A549 (cell line): ENCODE measurements at regions not wholly inside any gene's neighbourhood (a gene's known extent, or its start where the extent isn't known, plus 50 kb on each side); places are given as distances from the start of the nearest gene placed in this dataset.

ENCODE experiments used
- BHLHE40 ChIP-seq: IDR thresholded peaks from 2 replicates; pipeline ENCODE4 v1.6.1; 2012; ENCODE audit warnings: low read depth, low read length, inconsistent platforms
- CTCF ChIP-seq: fragments of >200 bp; sonication (Bioruptor Twin); formaldehyde crosslinking; IDR thresholded peaks from 3 replicates; pipeline ENCODE4 v1.5.1; 2016
- EP300 ChIP-seq, 2 experiments: fragments of >200 bp; sonication (Bioruptor Twin); formaldehyde crosslinking; IDR thresholded peaks; 2 replicates in 1 of 2; 3 replicates in 1 of 2; pipeline ENCODE4 v1.6.1; 2016 to 2017
- JUNB ChIP-seq: fragments of >200 bp; sonication (Bioruptor Twin); formaldehyde crosslinking; IDR thresholded peaks from 2 replicates; pipeline ENCODE4 v1.6.1; 2016
- MAZ ChIP-seq: fragments of 150-350 bp; IDR thresholded peaks from 2 replicates; pipeline ENCODE4 v1.6.1; 2014; ENCODE audit warnings: antibody characterized with exemption, low read depth, low read length, borderline replicate concordance
- MYC ChIP-seq: IDR thresholded peaks from 2 replicates; pipeline ENCODE4 v1.6.1; 2012; ENCODE audit warnings: mild to moderate bottlenecking, inconsistent platforms, low read length, improper control_type of control experiment, borderline replicate concordance
- POLR2A ChIP-seq: IDR thresholded peaks from 2 replicates; pipeline ENCODE4 v1.6.1; 2012; ENCODE audit warnings: mild to moderate bottlenecking, low read length
- POLR2AphosphoS2 ChIP-seq: conservative IDR thresholded peaks from 2 replicates; pipeline ENCODE4 v1.6.1; 2012; ENCODE audit warnings: low read length, improper control_type of control experiment, inconsistent platforms
- SREBF2 ChIP-seq: fragments of 450-650 bp; IDR thresholded peaks from 2 replicates; pipeline ENCODE4 v1.6.1; 2014; ENCODE audit warnings: mild to moderate bottlenecking, moderate library complexity
- USF2 ChIP-seq: fragments of 450-650 bp; IDR thresholded peaks from 2 replicates; pipeline ENCODE4 v1.6.1; 2014; ENCODE audit warnings: antibody characterized with exemption
- ZFP36 ChIP-seq: fragments of 450-650 bp; IDR thresholded peaks from 2 replicates; pipeline ENCODE4 v1.6.1; 2014; ENCODE audit warnings: borderline replicate concordance; ENCODE audit not compliant: partially characterized antibody
- TF ChIP-seq, protein P1 (sequence below): fragments of 200-600 bp; sonication (generic); IDR thresholded peaks from 2 replicates; pipeline ENCODE4 v1.6.1; 2016; ENCODE audit warnings: antibody characterized with exemption, mild to moderate bottlenecking, moderate library complexity
- TF ChIP-seq, protein P2 (sequence below): IDR thresholded peaks from 2 replicates; pipeline ENCODE4 v1.6.1; 2012; ENCODE audit warnings: low read depth, borderline replicate concordance

- TF ChIP-seq CTCF (no peak), SREBF2 (no peak), EP300 (IDR thresholded peaks at IDR 0.05) (no peak), ZFP36 (no peak), POLR2A (no peak), JUNB (no peak), MYC (no peak), POLR2AphosphoS2 (no peak), MAZ (no peak), USF2 (no peak), BHLHE40 (no peak)
- TF ChIP-seq, protein P1, sequence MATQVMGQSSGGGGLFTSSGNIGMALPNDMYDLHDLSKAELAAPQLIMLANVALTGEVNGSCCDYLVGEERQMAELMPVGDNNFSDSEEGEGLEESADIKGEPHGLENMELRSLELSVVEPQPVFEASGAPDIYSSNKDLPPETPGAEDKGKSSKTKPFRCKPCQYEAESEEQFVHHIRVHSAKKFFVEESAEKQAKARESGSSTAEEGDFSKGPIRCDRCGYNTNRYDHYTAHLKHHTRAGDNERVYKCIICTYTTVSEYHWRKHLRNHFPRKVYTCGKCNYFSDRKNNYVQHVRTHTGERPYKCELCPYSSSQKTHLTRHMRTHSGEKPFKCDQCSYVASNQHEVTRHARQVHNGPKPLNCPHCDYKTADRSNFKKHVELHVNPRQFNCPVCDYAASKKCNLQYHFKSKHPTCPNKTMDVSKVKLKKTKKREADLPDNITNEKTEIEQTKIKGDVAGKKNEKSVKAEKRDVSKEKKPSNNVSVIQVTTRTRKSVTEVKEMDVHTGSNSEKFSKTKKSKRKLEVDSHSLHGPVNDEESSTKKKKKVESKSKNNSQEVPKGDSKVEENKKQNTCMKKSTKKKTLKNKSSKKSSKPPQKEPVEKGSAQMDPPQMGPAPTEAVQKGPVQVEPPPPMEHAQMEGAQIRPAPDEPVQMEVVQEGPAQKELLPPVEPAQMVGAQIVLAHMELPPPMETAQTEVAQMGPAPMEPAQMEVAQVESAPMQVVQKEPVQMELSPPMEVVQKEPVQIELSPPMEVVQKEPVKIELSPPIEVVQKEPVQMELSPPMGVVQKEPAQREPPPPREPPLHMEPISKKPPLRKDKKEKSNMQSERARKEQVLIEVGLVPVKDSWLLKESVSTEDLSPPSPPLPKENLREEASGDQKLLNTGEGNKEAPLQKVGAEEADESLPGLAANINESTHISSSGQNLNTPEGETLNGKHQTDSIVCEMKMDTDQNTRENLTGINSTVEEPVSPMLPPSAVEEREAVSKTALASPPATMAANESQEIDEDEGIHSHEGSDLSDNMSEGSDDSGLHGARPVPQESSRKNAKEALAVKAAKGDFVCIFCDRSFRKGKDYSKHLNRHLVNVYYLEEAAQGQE = no peak
- TF ChIP-seq, protein P2, sequence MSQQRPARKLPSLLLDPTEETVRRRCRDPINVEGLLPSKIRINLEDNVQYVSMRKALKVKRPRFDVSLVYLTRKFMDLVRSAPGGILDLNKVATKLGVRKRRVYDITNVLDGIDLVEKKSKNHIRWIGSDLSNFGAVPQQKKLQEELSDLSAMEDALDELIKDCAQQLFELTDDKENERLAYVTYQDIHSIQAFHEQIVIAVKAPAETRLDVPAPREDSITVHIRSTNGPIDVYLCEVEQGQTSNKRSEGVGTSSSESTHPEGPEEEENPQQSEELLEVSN = no peak
These were observed 815.3 kb upstream of the HS6ST1 start for GRCh38 chr2:129133692-129134641.
